ENCODE measurements at regions not wholly inside any gene's neighbourhood (a gene's known extent, or its start where the extent isn't known, plus 50 kb on each side); places are given as distances from the start of the nearest gene placed in this dataset.

DNA sequence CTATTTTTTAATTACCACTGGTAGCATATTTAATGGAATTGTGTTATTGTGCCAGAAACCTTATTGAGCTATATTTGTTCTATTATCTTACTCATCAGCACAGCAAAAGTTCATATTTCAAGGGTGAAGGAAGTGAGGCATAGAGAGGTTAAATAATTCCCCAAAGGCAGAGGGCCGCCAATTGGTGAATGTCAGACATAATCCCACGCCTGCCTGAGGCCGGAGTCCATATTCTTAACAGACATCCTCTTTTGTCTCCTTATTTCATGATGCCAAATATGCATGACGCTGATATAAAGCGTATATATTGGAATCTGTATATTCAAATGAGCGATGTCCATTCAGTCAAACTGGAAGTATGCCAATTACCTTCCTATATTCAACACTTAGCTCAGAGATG, 505.0 kb upstream of the SLC35B3 start:
- H3K27ac ChIP-seq (ENCODE audit: insufficient read depth, low read length), result no peak overlapping the region
- no peaks in the 10 kb centered on the region for H3K36me3 ChIP-seq (ENCODE audit: control insufficient read depth, insufficient read depth, low read length)
- no peak overlapping the region for H3K4me3 ChIP-seq (ENCODE audit: insufficient read depth, low read depth, low read length)
- ChIA-PET POLR2A (ENCODE audit: unreplicated experiment) (no interaction called here), CTCF (no interaction called here)
- DNase-seq, result no peak
- H3K9me1 ChIP-seq (ENCODE audit: insufficient read depth, low read length), result no peaks in the 10 kb centered on the region
- H4K8ac ChIP-seq (ENCODE audit: low read depth in 2 of 2, low read length in 2 of 2), result no peak overlapping the region
- H2BK15ac ChIP-seq (ENCODE audit: low read depth, low read length), result no peak overlapping the region
- H2BK20ac ChIP-seq (ENCODE audit: low read depth, low read length), result no peak overlapping the region
- no CpG with 5 or more reads among the region's 6 CpGs for WGBS, 2 experiments (ENCODE audit: extremely low coverage in 2 of 2, insufficient read length in 1 of 2)
- H2BK5ac ChIP-seq (ENCODE audit: low read depth, low read length, poor library complexity, severe bottlenecking), result no peak overlapping the region
- no peak overlapping the region for H4K91ac ChIP-seq (ENCODE audit: insufficient read depth, low read depth, low read length)
- H2AFZ ChIP-seq (replicated peaks; ENCODE audit: low read length, poor library complexity), result no peak overlapping the region
- H3K4ac ChIP-seq (ENCODE audit: low read depth, low read length), result no peak overlapping the region
- H2BK120ac ChIP-seq (ENCODE audit: low read depth, low read length), result no peak overlapping the region
- H2AK5ac ChIP-seq (ENCODE audit: low read depth, low read length), result no peak overlapping the region
- no peak overlapping the region for H3K56ac ChIP-seq (ENCODE audit: extremely low read depth, insufficient read depth, low read length)
- ATAC-seq (ENCODE audit: low read depth), result no peak
- TF ChIP-seq BHLHE40 (IDR thresholded peaks at IDR 0.05; ENCODE audit: low read depth, low read length) (no peak), POLR2A (IDR thresholded peaks at IDR 0.05; ENCODE audit: low read depth, low read length) (no peak), RAD21 (IDR thresholded peaks at IDR 0.05; ENCODE audit: low read length) (no peak), RFX5 (IDR thresholded peaks at IDR 0.05; ENCODE audit: low read depth, low read length) (no peak), MAFK (IDR thresholded peaks at IDR 0.05; ENCODE audit: low read depth, low read length) (no peak), MAZ (IDR thresholded peaks at IDR 0.05; ENCODE audit: borderline replicate concordance, low read depth, low read length) (no peak), CEBPB (IDR thresholded peaks at IDR 0.05; ENCODE audit: low read depth, low read length) (no peak), MXI1 (IDR thresholded peaks at IDR 0.05; ENCODE audit: borderline replicate concordance, low read depth, low read length) (no peak), CHD1 (IDR thresholded peaks at IDR 0.05; ENCODE audit: low read depth, low read length) (no peak), FOS (IDR thresholded peaks at IDR 0.05; ENCODE audit: low read depth, low read length) (no peak), NFE2L2 (IDR thresholded peaks at IDR 0.05; ENCODE audit: low read depth, low read length) (no peak)
- TF ChIP-seq, protein P1, sequence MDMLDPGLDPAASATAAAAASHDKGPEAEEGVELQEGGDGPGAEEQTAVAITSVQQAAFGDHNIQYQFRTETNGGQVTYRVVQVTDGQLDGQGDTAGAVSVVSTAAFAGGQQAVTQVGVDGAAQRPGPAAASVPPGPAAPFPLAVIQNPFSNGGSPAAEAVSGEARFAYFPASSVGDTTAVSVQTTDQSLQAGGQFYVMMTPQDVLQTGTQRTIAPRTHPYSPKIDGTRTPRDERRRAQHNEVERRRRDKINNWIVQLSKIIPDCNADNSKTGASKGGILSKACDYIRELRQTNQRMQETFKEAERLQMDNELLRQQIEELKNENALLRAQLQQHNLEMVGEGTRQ (IDR thresholded peaks at IDR 0.05; ENCODE audit: low read depth, low read length), result no peak
- TF ChIP-seq, protein P2, sequence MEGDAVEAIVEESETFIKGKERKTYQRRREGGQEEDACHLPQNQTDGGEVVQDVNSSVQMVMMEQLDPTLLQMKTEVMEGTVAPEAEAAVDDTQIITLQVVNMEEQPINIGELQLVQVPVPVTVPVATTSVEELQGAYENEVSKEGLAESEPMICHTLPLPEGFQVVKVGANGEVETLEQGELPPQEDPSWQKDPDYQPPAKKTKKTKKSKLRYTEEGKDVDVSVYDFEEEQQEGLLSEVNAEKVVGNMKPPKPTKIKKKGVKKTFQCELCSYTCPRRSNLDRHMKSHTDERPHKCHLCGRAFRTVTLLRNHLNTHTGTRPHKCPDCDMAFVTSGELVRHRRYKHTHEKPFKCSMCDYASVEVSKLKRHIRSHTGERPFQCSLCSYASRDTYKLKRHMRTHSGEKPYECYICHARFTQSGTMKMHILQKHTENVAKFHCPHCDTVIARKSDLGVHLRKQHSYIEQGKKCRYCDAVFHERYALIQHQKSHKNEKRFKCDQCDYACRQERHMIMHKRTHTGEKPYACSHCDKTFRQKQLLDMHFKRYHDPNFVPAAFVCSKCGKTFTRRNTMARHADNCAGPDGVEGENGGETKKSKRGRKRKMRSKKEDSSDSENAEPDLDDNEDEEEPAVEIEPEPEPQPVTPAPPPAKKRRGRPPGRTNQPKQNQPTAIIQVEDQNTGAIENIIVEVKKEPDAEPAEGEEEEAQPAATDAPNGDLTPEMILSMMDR (conservative IDR thresholded peaks at IDR 0.05; ENCODE audit: low read depth, low read length), result no peak
- TF ChIP-seq, protein P3, sequence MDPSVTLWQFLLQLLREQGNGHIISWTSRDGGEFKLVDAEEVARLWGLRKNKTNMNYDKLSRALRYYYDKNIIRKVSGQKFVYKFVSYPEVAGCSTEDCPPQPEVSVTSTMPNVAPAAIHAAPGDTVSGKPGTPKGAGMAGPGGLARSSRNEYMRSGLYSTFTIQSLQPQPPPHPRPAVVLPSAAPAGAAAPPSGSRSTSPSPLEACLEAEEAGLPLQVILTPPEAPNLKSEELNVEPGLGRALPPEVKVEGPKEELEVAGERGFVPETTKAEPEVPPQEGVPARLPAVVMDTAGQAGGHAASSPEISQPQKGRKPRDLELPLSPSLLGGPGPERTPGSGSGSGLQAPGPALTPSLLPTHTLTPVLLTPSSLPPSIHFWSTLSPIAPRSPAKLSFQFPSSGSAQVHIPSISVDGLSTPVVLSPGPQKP (IDR thresholded peaks at IDR 0.05; ENCODE audit: borderline replicate concordance, low read depth, low read length), result no peak
- no peak overlapping the region for H3K9ac ChIP-seq (ENCODE audit: low read depth, low read length)
- no peaks in the 10 kb centered on the region for H3K4me1 ChIP-seq (ENCODE audit: control insufficient read depth, insufficient read depth, low read length)
- peaks cover 9% of the 10 kb centered on the region for H3K9me3 ChIP-seq (ENCODE audit: control insufficient read depth, insufficient read depth, low read length)
- H3K23ac ChIP-seq (ENCODE audit: low read depth, low read length), result no peak overlapping the region
- no peaks in the 10 kb centered on the region for H3K27me3 ChIP-seq (ENCODE audit: control insufficient read depth, insufficient read depth, low read length)
- intact Hi-C loops (cut with micrococcal nuclease), result no loop called here
- dilution Hi-C loops (cut with HindIII; ENCODE audit: low sequenced_read_pairs, unreplicated experiment), result no loop called here
- BruUV-seq (replicated peaks), result no TSS peak
- H2AK9ac ChIP-seq (replicated peaks; ENCODE audit: low read depth, low read length, poor library complexity), result no peak overlapping the region
- no peak overlapping the region for H3K14ac ChIP-seq (replicated peaks; ENCODE audit: low read depth, low read length)
- H3K4me2 ChIP-seq (ENCODE audit: low read depth, low read length), result no peak overlapping the region
- H4K20me1 ChIP-seq (ENCODE audit: insufficient read depth, low read length), result no peaks in the 10 kb centered on the region
- in situ Hi-C loops (cut with MboI; ENCODE audit: low sequenced_read_pairs), result no loop called here
- H3K79me1 ChIP-seq (ENCODE audit: low read depth in 1 of 2, low read length in 2 of 2), result no peaks in the 10 kb centered on the region
- H4K5ac ChIP-seq (ENCODE audit: low read depth, low read length), result no peak overlapping the region
- no peak overlapping the region for H3K18ac ChIP-seq (ENCODE audit: low read depth, low read length)
